Stimulated activated memory B cell treated with anti-CD40 and anti-IgM and Interleukin-4, amounts not matched to agents 10 μg/mL and 1 μg/mL and 100 μg/mL, for 72 hours (primary cell): ENCODE measurements at regions not wholly inside any gene's neighbourhood (a gene's known extent, or its start where the extent isn't known, plus 50 kb on each side); places are given as distances from the start of the nearest gene placed in this dataset.
"Not testable (repeated sequence)": the region's sequence is repeated elsewhere in the genome, so short reads cannot be mapped to it uniquely, and the experiment has no call there.

Experiments used
- ATAC-seq: fragments of 150-1000 bp; cut with Tn5 transposase; 2 replicates; pipeline ENCODE4 v1.10.0; 2021
- H3K27ac Mint-ChIP-seq: one replicate; pipeline ENCODE4 v1.8.0; 2022; ENCODE audit warnings: mild to moderate bottlenecking, mixed read lengths
- H3K27me3 Mint-ChIP-seq: one replicate; pipeline ENCODE4 v1.8.0; 2022; ENCODE audit warnings: mixed read lengths
- H3K36me3 Mint-ChIP-seq: one replicate; pipeline ENCODE4 v1.8.0; 2022; ENCODE audit warnings: mixed read lengths
- H3K4me1 Mint-ChIP-seq: one replicate; pipeline ENCODE4 v1.8.0; 2022; ENCODE audit warnings: mixed read lengths
- H3K4me3 Mint-ChIP-seq: one replicate; pipeline ENCODE4 v1.8.0; 2022; ENCODE audit warnings: mild to moderate bottlenecking, moderate library complexity, mixed read lengths
- H3K9me3 Mint-ChIP-seq: one replicate; pipeline ENCODE4 v1.8.0; 2022; ENCODE audit warnings: mixed read lengths

DNA sequence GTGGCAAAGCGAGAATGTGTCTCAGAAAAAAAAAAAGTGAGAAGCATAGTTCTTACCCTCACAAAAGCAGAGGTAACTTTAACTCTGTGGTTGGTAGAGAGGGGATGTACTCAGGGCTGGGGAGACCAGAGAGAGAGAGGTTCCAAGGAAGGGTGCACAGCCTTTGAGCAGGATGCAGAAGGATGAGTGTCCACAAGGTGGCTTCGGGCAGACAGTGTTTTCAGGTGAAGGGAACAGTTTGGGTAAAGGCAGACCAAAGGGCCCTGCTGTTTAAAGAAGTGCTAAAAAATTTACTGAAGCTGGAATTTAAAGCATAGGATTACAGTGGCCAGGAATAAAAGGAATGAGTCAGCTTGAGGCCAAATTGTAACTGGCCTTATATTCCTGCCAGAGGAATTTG, 2240.6 kb downstream of the EPHA3 start:
- not testable (repeated sequence) for H3K4me3 Mint-ChIP-seq, H3K36me3 Mint-ChIP-seq
- ATAC-seq: peak; percentile 8

DNA sequence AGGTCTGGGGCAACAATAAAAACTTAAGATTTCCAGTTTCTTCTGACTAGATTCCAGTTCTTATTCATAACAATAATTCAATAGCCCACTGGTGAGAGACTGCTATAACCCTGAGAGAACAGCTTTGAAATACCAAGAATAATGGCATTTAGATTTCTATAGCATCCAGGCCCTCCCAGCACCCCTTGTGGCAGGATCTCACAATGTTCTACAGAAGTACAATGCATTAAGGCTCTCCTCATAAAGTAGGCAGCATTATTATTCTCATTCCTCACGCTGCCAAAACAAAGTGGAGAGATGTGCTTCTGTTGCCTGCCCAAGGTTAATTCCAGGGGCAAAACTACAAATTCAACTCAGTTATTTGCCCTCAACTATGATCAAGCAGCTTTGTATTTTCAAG, 2241.7 kb downstream of the EPHA3 start:
- not testable (repeated sequence) for H3K4me3 Mint-ChIP-seq, H3K36me3 Mint-ChIP-seq, H3K27ac Mint-ChIP-seq, H3K9me3 Mint-ChIP-seq, H3K4me1 Mint-ChIP-seq, H3K27me3 Mint-ChIP-seq, ATAC-seq

More for the DNA sequence above, 2240.6 kb downstream of the EPHA3 start:
- H3K27me3 Mint-ChIP-seq, H3K9me3 Mint-ChIP-seq, H3K4me1 Mint-ChIP-seq, H3K27ac Mint-ChIP-seq: not testable (repeated sequence)

DNA sequence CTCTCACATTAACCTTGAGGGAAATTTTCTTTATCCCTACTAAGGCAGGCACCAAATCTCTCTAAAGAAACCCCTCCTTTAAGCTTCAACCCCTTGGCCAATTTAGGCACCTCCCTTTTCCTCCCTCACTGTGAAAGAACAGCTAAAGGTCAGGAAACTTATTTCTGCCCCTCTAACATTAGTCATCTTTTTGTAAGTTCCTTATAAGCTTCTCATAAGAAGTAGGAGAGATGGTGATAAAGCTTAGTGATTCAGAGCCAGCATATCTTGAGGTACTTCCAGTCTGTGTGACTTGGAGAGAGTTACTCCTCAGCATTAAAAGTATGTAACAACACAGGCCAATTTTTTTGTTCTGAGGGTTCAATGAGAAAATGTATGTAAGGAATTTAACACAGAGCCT, 2244.7 kb downstream of the EPHA3 start:
- not testable (repeated sequence) for ATAC-seq

DNA sequence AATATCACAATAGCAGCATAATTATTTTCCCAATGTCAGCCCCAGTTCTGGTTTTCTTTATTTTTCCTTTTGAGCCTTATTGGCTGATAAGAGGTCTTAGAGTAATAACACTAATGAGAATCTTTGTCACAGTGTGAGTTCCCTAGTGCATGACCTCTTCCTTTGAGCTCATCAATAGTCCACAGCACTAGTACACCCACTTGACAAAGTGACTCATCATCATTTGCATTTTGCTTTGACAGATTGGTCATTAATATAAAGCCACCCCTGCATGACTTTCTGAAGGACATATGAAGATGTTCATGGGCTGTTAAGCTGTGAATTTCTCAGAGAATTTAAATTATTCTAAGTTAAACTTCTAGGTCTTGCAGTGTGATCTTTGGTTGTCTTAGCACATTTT, 2251.9 kb downstream of the EPHA3 start:
- H3K4me1 Mint-ChIP-seq, H3K4me3 Mint-ChIP-seq, H3K27ac Mint-ChIP-seq, H3K9me3 Mint-ChIP-seq, H3K36me3 Mint-ChIP-seq, ATAC-seq, H3K27me3 Mint-ChIP-seq: not testable (repeated sequence)

More for the DNA sequence above, 2244.7 kb downstream of the EPHA3 start:
- not testable (repeated sequence) for H3K4me3 Mint-ChIP-seq, H3K36me3 Mint-ChIP-seq, H3K27me3 Mint-ChIP-seq, H3K4me1 Mint-ChIP-seq, H3K27ac Mint-ChIP-seq, H3K9me3 Mint-ChIP-seq

DNA sequence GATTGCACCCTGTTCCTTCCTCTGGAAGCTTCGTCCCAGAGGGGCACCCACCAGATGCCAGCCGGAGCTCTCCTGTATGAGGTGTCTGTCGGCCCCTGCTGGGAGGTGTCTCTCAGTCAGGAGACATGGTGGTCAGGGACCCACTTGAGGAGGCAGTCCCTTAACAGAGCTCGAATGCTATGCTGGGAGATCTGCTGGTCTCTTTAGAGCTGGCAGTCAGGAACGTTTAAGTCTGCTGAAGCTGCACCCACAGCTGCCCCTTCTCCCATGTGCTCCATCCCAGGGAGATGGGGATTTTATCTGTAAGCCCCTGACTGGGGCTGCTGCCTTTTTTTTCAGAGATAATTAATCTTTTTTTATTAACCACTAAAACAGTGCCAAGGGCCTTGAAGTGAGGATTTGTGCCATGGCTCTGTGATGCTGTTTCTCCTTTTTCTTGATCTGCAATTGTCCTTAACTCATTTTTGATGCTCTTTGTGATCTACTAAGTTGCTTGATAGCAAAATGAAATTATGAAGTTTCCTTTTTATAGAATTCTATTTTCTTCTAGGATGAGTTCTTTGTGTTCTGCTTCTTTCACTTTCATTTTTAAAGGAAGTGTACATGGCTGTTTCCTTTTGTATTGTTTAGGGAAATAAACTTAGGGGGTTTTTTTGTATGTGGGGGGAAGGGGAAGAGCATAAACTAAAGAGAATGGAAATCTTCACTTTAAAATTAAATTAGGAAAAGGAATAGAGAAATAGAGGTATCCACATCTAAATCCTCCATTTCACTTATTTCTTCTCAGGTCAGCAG, 2275.9 kb downstream of the EPHA3 start:
- H3K4me1 Mint-ChIP-seq, ATAC-seq, H3K4me3 Mint-ChIP-seq, H3K27ac Mint-ChIP-seq, H3K36me3 Mint-ChIP-seq, H3K27me3 Mint-ChIP-seq: not testable (repeated sequence)
- H3K9me3 Mint-ChIP-seq: peaks cover 12% of the 10 kb centered on the region

DNA sequence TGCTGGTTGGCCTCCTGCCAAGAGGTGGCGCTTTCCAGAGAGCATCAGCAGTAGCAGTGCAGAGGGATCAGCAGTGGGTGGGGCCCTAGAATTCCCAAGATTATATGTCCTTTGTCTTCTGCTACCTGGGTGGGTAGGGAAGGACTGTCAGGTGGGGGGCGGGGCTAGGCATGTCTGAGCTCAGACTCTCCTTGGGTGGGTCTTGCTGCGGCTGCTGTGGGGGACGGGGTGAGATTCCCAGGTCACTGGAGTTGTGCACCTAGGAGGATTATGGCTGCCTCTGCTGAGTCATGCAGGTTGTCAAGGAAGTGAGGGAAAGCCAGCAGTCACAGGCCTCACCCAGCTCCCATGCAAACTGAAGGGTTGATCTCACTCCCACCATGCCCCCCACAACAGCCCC, 2296.5 kb downstream of the EPHA3 start:
- not testable (repeated sequence) for H3K27ac Mint-ChIP-seq, H3K4me3 Mint-ChIP-seq, ATAC-seq, H3K36me3 Mint-ChIP-seq, H3K4me1 Mint-ChIP-seq, H3K9me3 Mint-ChIP-seq, H3K27me3 Mint-ChIP-seq

DNA sequence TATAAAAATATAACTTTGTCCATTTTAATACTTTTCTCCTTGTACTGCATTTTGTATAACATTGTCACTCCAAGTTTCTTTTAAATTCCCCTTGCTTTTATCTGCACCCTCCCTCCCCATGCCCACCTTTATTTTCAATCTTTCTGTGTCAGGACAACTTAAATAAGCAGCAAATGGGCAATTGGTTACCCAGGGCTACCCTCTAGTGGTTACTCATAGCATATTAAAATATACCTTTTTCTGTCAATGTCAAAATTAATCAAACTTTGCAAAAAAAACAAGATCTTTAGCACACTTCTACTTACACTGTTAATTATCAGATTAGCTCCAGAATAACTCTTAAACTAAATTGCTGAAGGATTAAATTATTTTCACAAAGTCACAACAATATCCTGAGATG, 2334.6 kb downstream of the EPHA3 start:
- H3K4me1 Mint-ChIP-seq, H3K27me3 Mint-ChIP-seq, H3K27ac Mint-ChIP-seq, H3K4me3 Mint-ChIP-seq, H3K9me3 Mint-ChIP-seq, H3K36me3 Mint-ChIP-seq, ATAC-seq: not testable (repeated sequence)

DNA sequence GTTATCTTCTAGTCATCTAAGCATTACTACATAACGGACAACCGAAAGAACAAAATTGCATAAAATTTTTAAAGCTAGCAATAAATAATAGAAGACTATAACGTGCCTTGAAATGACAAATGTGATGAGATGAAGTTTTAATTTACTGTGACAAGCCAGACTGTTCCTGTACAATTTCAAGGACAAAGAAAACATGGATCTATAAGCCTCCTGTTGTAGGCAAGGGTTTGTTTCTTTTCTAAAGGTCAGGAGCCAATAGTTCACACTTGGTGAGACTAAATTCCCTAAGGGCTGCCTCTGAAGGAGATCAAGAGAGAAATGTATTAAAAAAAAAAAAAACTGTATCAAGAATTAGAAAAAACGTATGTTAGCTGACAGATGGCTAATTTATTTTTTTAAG, 2335.1 kb downstream of the EPHA3 start:
- not testable (repeated sequence) for H3K27me3 Mint-ChIP-seq, H3K9me3 Mint-ChIP-seq, H3K27ac Mint-ChIP-seq, ATAC-seq, H3K4me3 Mint-ChIP-seq, H3K4me1 Mint-ChIP-seq, H3K36me3 Mint-ChIP-seq

DNA sequence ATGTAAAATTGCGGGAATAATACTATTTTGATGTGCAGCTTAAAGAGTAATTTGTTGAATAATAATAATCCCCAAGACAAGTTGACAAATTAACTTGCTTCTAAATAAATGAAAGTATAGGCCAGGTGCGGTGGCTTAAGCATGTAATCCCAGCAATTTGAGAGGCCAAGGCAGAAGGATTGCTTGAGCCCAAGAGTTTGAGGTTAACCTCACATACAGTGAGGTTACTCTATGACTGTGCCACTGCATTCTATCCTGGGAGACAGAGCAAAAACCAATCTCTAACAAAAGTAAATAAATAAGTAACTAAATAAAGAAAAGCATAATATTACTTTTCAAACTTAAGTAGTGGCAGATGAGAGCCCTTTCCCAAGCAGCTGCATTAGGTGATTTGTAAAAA, 2341.0 kb downstream of the EPHA3 start:
- H3K36me3 Mint-ChIP-seq, ATAC-seq, H3K27me3 Mint-ChIP-seq, H3K9me3 Mint-ChIP-seq, H3K4me3 Mint-ChIP-seq, H3K4me1 Mint-ChIP-seq, H3K27ac Mint-ChIP-seq: not testable (repeated sequence)

DNA sequence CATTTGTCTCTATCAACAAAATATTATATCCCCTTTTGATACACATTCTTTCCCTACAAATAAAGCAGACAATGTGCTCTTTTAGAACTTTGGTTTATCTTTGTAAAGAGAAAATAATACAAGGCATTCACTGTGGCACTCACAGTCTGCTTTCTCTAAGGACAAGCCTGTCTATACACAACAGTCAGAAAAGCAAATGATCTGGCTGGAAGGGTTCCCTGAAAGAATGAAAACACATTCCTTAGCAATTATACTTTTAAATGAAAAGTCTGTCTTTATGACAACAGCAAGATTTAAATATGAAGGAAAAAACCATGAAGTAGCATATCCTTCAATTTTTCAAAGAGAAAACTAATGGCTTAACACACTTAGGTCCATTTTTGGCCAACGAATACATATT, 2359.1 kb downstream of the EPHA3 start:
- H3K9me3 Mint-ChIP-seq, H3K4me3 Mint-ChIP-seq, H3K27me3 Mint-ChIP-seq, H3K36me3 Mint-ChIP-seq, H3K27ac Mint-ChIP-seq, ATAC-seq, H3K4me1 Mint-ChIP-seq: not testable (repeated sequence)

DNA sequence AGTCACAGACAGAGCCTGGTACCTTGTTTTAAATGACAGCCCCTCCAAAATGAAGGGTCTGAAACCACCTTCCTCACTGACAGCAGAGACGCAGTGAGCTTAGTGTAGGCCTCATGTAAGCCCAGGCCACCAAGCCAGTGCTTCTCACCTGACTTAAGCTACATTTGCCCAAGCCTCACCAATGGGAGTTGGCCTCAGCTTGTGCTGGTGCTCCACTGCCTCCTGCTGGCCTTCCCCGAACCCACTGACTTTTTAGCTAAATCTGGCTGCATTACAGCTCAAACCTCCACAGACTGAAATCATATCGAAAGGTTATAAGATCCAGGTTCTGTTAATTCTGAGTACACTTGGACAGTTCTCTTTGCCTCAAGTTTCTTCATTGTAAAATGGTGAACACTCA, 2361.8 kb downstream of the EPHA3 start:
- H3K27ac Mint-ChIP-seq, H3K27me3 Mint-ChIP-seq, H3K4me1 Mint-ChIP-seq, H3K36me3 Mint-ChIP-seq, H3K9me3 Mint-ChIP-seq, H3K4me3 Mint-ChIP-seq, ATAC-seq: not testable (repeated sequence)

DNA sequence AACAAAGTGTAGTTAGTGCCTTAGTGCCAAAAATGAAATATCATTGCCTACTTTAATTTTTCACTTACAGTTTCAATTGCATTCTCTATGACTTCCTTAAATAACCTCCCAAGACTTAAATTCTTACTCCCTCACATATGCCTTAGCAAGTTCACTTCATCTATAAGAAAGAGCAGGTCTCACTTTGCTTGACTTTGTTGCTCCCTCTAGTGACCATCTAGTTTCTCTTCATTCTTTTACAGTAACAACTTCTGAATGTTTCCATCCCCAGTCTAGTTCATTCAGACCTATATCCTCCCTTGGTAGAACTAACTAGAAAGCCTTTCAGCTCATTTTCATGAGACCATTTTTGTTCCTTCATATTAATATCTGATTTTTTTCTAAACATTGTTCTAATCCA, 2377.6 kb downstream of the EPHA3 start:
- not testable (repeated sequence) for H3K27me3 Mint-ChIP-seq, H3K9me3 Mint-ChIP-seq, H3K27ac Mint-ChIP-seq, H3K4me1 Mint-ChIP-seq, H3K4me3 Mint-ChIP-seq, ATAC-seq, H3K36me3 Mint-ChIP-seq

DNA sequence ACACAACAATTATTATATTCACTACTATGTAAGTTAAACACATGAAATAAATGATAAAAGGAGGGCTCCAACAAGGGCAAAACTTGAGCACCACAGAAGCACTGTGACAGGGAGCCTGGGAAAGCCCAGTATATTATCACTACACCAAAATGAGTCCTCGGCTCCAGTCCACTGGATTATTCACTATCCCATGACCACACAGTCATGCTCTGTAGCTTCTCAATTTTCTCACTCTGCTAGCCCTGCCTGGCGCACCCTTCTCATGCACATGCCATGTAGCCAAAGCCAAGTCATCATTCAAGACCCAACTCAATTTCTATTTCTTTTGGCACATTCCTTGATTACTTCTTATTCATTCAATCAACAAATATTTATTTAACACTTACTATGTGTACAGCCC, 2378.5 kb downstream of the EPHA3 start:
- not testable (repeated sequence) for ATAC-seq, H3K4me3 Mint-ChIP-seq, H3K27ac Mint-ChIP-seq, H3K4me1 Mint-ChIP-seq, H3K27me3 Mint-ChIP-seq, H3K9me3 Mint-ChIP-seq, H3K36me3 Mint-ChIP-seq

DNA sequence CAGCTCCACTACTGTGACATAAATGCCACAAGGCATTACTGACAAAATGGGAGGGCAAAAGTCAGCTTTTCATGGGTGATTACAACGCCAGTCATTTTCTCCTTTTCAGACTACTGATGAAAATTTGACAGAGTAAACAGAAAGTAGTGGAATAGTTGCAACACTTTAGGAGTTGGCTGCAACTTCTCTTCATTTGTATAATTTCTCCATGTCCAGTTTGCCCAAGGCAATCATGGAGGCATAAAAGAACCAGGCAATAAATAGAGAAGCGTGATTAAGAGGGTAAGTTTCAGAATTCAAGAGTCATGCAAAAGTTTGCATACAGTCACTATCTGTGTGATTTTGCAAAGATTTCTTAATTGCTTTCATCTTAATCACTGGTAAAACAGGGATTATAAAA, 2390.3 kb downstream of the EPHA3 start:
- not testable (repeated sequence) for H3K9me3 Mint-ChIP-seq, H3K36me3 Mint-ChIP-seq, H3K4me3 Mint-ChIP-seq, H3K27ac Mint-ChIP-seq, ATAC-seq, H3K27me3 Mint-ChIP-seq, H3K4me1 Mint-ChIP-seq

DNA sequence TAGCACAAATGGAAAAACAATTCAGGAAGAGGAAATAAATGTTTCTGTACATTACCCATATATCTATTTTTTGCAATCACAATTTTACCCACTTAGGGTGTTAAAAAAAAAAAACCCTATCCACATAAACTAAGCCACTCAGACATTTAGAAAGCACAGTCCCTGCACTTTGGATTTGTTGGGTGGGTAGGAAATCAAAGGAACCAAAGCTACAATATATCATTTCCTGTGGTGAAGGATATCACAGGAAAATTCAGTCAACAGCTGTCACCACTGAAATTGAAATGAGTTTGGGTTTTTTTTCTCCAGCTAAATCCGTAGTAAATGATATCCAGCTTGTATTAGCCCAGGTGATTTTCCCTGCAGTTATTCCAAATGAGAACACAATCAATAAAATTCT, 2392.4 kb downstream of the EPHA3 start:
- not testable (repeated sequence) for H3K36me3 Mint-ChIP-seq, H3K4me1 Mint-ChIP-seq, H3K27me3 Mint-ChIP-seq, ATAC-seq, H3K4me3 Mint-ChIP-seq, H3K9me3 Mint-ChIP-seq, H3K27ac Mint-ChIP-seq

DNA sequence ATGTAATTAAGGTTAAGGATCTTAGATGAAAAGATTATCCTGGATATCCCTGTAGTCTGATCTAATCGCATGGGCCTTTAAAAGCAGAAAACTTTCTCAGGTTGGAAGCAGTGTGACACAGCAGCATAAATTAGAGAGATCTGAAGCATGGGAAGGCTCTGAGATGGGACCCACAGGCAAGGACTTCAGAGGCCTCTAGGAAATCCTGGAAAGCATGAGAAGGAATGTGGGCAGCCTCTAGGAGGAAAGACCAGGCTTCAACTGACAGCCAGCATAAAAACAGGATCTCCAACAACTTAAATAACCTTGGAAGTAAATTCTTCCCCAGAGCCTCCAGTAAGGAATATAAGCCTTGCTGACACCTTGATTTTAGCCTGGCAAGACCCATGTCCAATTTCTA, 2397.5 kb downstream of the EPHA3 start:
- H3K27me3 Mint-ChIP-seq, H3K27ac Mint-ChIP-seq, H3K4me3 Mint-ChIP-seq, H3K4me1 Mint-ChIP-seq, H3K9me3 Mint-ChIP-seq, ATAC-seq, H3K36me3 Mint-ChIP-seq: not testable (repeated sequence)
